ENCODE measurements at regions not wholly inside any gene's neighbourhood (a gene's known extent, or its start where the extent isn't known, plus 50 kb on each side); places are given as distances from the start of the nearest gene placed in this dataset.
"Not testable (repeated sequence)": the region's sequence is repeated elsewhere in the genome, so short reads cannot be mapped to it uniquely, and the experiment has no call there.

DNA sequence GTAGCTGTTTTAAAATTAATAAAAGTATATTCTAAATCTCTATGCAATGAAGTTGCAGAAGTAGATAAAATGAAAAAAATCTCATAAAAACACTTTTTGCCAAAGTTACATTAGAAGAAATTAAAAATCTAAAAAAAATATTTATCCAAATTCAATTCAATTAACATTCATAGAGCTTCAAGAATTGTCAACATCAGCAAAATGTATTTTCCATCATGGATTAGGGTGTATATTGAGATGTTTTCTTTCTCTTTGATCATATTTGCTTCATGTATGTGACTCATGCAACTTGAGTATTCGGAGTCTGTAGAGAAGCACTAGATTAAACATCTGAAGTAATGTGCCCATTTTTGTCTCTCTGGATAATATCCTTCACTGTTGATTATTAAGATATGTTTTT is 415.3 kb upstream of the FAM174A start:
- no peaks in the 10 kb centered on the region for H3K27me3 ChIP-seq
- TF ChIP-seq, protein P1, sequence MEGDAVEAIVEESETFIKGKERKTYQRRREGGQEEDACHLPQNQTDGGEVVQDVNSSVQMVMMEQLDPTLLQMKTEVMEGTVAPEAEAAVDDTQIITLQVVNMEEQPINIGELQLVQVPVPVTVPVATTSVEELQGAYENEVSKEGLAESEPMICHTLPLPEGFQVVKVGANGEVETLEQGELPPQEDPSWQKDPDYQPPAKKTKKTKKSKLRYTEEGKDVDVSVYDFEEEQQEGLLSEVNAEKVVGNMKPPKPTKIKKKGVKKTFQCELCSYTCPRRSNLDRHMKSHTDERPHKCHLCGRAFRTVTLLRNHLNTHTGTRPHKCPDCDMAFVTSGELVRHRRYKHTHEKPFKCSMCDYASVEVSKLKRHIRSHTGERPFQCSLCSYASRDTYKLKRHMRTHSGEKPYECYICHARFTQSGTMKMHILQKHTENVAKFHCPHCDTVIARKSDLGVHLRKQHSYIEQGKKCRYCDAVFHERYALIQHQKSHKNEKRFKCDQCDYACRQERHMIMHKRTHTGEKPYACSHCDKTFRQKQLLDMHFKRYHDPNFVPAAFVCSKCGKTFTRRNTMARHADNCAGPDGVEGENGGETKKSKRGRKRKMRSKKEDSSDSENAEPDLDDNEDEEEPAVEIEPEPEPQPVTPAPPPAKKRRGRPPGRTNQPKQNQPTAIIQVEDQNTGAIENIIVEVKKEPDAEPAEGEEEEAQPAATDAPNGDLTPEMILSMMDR (IDR thresholded peaks at IDR 0.05): no peak
- H3K9ac ChIP-seq (ENCODE audit: low read depth in 2 of 2, low read length in 2 of 2): no peak overlapping the region
- no peak for DNase-seq
- H3K9me3 ChIP-seq: no peaks in the 10 kb centered on the region
- H3K4me3 ChIP-seq: no peak overlapping the region
- H3K27ac ChIP-seq: no peak overlapping the region
- intact Hi-C loops (cut with DNase I): no loop called here
- H3K36me3 ChIP-seq: no peaks in the 10 kb centered on the region
- no peaks in the 10 kb centered on the region for H3K4me1 ChIP-seq

DNA sequence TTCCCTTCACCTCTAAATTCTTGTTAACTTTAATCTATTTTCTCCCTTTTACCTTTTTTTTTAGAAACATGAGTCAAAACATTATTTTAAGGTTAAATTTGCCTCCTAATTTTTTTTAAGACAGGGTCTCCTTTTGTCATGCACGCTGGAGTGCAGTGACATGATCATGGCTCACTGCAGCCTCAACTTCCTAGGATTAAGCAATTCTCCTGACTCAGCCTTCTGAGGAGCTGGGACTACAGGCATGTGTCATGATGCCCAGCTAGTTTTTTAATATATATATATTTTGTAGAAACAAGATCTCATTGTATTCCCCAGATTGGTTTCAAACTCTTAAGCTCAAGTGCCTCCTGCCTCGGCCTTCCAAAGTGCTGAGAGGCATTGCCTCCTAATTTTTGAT is 424.7 kb upstream of the FAM174A start:
- Histone ChIP-seq H3K36me3 (no peaks in the 10 kb centered on the region), H3K9ac (ENCODE audit: low read depth in 2 of 2, low read length in 2 of 2) (no peak overlapping the region), H3K9me3 (no peaks in the 10 kb centered on the region), H3K4me1 (no peaks in the 10 kb centered on the region), H3K27me3 (no peaks in the 10 kb centered on the region), H3K27ac (no peak overlapping the region), H3K4me3 (no peak overlapping the region)
- TF ChIP-seq, protein P1 (IDR thresholded peaks at IDR 0.05): no peak
- no peak for DNase-seq
- intact Hi-C loops (cut with DNase I): no loop called here

DNA sequence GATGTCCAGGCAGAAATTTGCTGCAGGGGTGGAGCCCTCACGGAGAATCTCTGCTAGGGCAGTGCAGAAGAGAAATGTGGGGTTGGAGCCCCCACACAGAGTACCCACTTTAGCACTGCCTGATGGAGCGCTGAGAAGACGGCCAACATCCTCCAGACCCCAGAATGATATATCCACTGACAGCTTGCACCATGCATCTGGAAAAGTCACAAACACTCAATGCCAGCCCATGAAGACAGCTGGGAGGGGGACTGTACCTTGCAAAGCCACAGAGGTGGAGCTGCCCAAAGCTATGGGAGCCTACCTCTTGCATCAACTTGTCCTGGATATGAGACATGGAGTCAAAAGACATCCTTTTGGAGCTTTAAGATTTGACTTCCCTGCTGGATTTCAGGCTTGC is 426.3 kb upstream of the FAM174A start:
- Histone ChIP-seq H3K27me3 (no peaks in the 10 kb centered on the region), H3K4me3 (no peak overlapping the region), H3K9me3 (no peaks in the 10 kb centered on the region), H3K36me3 (no peaks in the 10 kb centered on the region), H3K9ac (ENCODE audit: low read depth in 2 of 2, low read length in 2 of 2) (no peak overlapping the region), H3K4me1 (no peaks in the 10 kb centered on the region), H3K27ac (no peak overlapping the region)
- no peak for DNase-seq
- intact Hi-C loops (cut with DNase I): no loop called here
- TF ChIP-seq, protein P1 (IDR thresholded peaks at IDR 0.05): no peak

DNA sequence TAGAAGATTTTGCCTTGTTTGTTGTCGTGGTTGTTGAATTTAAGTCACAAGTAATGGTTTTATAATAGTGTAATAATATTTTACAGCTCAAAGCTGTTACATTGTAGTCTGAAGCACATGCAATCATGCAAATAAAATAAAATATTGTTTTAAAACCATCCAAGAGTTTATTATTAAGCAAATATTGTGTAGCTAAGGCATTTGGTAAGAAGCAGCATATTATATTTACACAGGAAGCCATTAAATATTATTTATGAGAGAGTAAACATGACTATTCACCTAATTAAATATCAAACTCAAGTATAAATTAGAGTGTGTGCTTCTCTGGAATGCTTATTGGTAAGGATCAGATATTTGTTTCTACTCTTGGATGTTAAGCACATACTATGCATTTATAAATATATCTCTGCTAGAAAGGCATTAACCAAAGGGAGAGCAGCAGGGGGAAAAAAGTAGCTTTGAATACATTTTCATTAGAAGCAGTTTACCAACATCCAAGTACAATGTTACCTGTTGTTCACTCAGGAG is 431.5 kb upstream of the FAM174A start:
- intact Hi-C loops (cut with DNase I); H3K9me3 ChIP-seq: not testable (repeated sequence)

DNA sequence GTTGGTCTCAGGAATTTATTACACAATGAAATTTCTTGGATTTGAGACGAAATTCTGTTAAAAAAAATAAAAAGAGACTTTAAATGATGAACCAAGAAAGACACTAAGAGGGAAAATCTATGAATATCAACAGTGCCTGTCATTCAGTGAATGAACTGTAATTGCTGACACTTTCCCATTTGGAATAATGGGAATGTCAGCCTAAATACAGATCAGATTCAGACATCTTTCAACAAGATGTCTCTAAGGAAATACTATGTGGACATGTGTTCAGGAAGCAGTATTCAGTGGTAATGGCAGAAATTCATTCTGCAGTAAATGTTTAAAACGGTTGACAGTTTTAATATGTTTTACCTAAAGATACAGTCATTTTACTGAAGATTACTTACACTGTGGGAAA is 433.7 kb upstream of the FAM174A start:
- H3K36me3 ChIP-seq; H3K27ac ChIP-seq; H3K9ac ChIP-seq (ENCODE audit: low read depth in 2 of 2, low read length in 2 of 2); H3K4me3 ChIP-seq; H3K4me1 ChIP-seq; H3K9me3 ChIP-seq; DNase-seq; intact Hi-C loops (cut with DNase I); H3K27me3 ChIP-seq: not testable (repeated sequence)

More for the DNA sequence above, 431.5 kb upstream of the FAM174A start:
- DNase-seq; H3K9ac ChIP-seq (ENCODE audit: low read depth in 2 of 2, low read length in 2 of 2); H3K27me3 ChIP-seq; H3K36me3 ChIP-seq; H3K4me3 ChIP-seq; H3K4me1 ChIP-seq; H3K27ac ChIP-seq: not testable (repeated sequence)

DNA sequence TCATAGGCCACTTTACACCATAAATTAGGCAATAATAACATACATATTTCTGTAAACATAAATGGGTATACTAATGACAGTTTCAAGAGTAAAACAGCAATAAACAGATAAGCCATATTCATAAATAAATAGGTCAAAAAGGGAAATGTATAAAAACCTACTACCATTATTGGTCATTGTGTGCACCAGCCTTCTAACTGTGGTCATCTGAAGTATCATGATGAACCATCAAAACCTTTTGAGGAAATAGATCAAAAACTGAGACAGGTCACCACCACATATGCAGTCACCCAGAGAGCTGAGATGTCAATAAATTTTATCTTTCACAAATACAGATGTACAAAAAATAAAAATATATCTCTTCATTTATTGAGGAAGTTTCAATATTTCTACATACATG is 438.8 kb upstream of the FAM174A start:
- DNase-seq; intact Hi-C loops (cut with DNase I); H3K4me3 ChIP-seq: not testable (repeated sequence)

DNA sequence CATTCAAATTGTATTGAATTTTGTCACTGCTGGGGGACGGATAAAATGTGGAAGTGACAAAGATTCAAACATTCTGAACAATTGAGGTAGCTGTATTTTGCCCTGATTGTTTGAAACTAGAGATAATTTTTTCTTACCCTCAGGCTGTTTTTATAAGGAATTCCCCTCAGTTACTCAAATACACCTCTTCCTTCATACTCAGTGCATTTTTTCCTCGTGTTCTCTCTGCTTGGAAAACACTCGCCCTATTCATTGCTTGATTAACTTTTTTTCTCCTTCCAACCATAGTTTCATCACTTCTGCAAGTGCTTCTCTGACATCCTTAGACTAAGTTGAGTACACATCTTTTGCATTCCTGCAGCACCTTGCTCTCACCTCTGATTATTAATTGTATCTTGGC is 454.5 kb upstream of the FAM174A start:
- intact Hi-C loops (cut with DNase I); H3K36me3 ChIP-seq; H3K4me3 ChIP-seq; H3K9me3 ChIP-seq; H3K9ac ChIP-seq (ENCODE audit: low read depth in 2 of 2, low read length in 2 of 2); H3K27ac ChIP-seq; DNase-seq; H3K4me1 ChIP-seq; H3K27me3 ChIP-seq: not testable (repeated sequence)

More for the DNA sequence above, 438.8 kb upstream of the FAM174A start:
- H3K27me3 ChIP-seq; H3K9me3 ChIP-seq; H3K9ac ChIP-seq (ENCODE audit: low read depth in 2 of 2, low read length in 2 of 2); H3K27ac ChIP-seq; H3K36me3 ChIP-seq; H3K4me1 ChIP-seq: not testable (repeated sequence)

DNA sequence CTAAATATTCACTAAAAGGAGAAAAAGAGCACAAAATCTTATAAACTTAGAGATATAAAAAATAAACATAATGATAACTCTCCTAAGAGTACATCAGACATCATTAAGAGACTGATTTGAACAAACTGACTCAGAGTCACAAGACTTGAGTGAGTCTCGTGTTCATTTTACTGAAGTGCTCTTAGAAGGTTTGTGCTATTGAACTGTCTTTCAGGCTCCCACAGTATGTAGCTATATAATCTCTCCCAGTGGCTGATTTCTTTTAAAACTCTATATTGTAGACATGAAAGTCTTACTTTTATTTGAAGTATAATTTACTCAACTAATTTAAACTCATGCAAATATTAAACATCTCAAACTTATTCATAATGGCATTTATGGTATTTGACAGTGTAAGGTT is 456.0 kb upstream of the FAM174A start:
- H3K27me3 ChIP-seq; H3K9me3 ChIP-seq; H3K36me3 ChIP-seq; H3K27ac ChIP-seq; H3K4me3 ChIP-seq; H3K4me1 ChIP-seq; DNase-seq; intact Hi-C loops (cut with DNase I); H3K9ac ChIP-seq (ENCODE audit: low read depth in 2 of 2, low read length in 2 of 2): not testable (repeated sequence)

DNA sequence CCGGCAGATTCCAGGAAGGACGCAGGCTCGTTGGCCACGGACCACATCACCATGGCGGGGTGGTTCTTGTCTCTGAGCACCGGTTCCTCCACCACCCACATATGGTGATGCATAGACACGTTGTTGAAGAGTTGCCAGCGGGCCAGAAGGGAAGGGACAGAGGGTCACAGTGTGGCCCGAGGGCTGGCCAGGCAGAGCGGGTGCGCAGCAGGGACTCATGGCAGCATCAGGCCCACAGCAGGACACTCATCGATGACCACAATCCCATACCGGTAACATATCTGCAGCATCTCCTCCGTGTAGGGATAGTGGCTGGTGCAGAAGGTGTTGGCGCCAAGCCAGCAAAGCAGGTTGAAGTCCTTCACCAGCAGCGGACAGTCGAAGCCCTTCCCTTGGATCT is 469.2 kb upstream of the FAM174A start:
- H3K9ac ChIP-seq (ENCODE audit: low read depth in 2 of 2, low read length in 2 of 2); H3K36me3 ChIP-seq; H3K9me3 ChIP-seq; H3K27me3 ChIP-seq; intact Hi-C loops (cut with DNase I); H3K27ac ChIP-seq; H3K4me1 ChIP-seq; H3K4me3 ChIP-seq; DNase-seq: not testable (repeated sequence)
